ENCODE measurements at regions not wholly inside any gene's neighbourhood (a gene's known extent, or its start where the extent isn't known, plus 50 kb on each side); places are given as distances from the start of the nearest gene placed in this dataset.

GRCh38 chr4:144283526-144283925 is 143.0 kb upstream of the GYPA start:
- Histone ChIP-seq H3K4me1 (ENCODE audit: low read depth) (no peaks in the 10 kb centered on the region), H3K9me3 (no peaks in the 10 kb centered on the region), H3K36me3 (ENCODE audit: low read depth) (no peaks in the 10 kb centered on the region), H3K4me3 (no peak overlapping the region)
- no peak for DNase-seq
- intact Hi-C loops (cut with DNase I, micrococcal nuclease), result no loop called here
- ATAC-seq, result no peak
- no peak for TF ChIP-seq CTCF (IDR thresholded peaks at IDR 0.05)

GRCh38 chr4:144284026-144284425 is 143.5 kb upstream of the GYPA start:
- Histone ChIP-seq H3K4me3 (no peak overlapping the region), H3K36me3 (ENCODE audit: low read depth) (no peaks in the 10 kb centered on the region), H3K4me1 (ENCODE audit: low read depth) (no peaks in the 10 kb centered on the region), H3K9me3 (no peaks in the 10 kb centered on the region)
- ATAC-seq, result no peak
- TF ChIP-seq CTCF (IDR thresholded peaks at IDR 0.05), result no peak
- DNase-seq, result no peak
- intact Hi-C loops (cut with DNase I, micrococcal nuclease), result no loop called here

DNA sequence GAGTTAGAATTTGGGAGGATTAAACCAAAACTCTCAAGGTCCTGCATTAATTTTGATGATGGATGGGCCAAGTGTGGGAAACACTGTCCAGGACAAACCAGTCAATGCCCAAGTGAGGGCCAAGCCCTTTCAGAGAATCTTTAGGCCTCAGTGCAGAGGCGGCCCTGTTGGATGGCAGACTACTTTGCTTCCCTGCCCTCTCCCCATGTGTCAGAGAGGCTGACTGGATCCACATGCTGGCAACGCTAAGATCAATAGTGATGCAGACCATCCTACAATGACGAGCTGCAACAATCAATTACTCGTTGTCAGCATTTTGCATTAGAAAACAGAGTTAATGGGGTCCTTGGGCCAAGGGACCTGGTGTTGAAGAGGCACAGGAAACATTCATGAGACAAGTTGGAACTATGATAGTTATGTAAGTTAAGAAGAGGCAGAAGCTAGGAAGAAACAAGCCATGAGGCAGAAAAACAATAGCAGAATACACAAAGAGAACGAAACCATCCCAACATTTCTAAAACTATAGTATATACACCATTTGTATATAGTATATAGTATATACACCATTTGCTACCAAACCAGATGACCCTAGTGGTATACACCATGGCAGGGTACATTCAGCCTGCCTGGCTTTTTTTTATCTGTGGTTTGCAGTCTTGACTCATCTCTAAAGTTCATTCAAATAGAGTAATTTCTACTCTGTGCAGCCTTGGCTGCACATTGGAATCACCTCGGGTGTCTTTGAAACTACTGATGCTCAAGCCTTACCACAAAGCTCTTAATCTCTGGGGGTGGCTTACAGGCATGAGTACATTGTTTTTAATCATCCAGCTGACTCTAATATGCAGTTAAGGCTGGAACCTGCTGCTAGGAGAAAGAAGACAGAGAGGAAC is 147.7 kb upstream of the GYPA start:
- intact Hi-C loops (cut with DNase I, micrococcal nuclease), result no loop called here
- TF ChIP-seq CTCF (IDR thresholded peaks at IDR 0.05), result no peak
- ATAC-seq, result no peak
- DNase-seq, result no peak
- H3K4me1 ChIP-seq (ENCODE audit: low read depth), result no peaks in the 10 kb centered on the region
- H3K9me3 ChIP-seq, result no peaks in the 10 kb centered on the region
- H3K4me3 ChIP-seq, result no peak overlapping the region
- H3K36me3 ChIP-seq (ENCODE audit: low read depth), result no peaks in the 10 kb centered on the region

- Histone ChIP-seq H3K36me3 (ENCODE audit: low read depth) (no peaks in the 10 kb centered on the region), H3K9me3 (no peaks in the 10 kb centered on the region), H3K4me1 (ENCODE audit: low read depth) (no peaks in the 10 kb centered on the region), H3K4me3 (no peak overlapping the region)
- no peak for TF ChIP-seq CTCF (IDR thresholded peaks at IDR 0.05)
- ATAC-seq (no peak), DNase-seq (no peak)
- intact Hi-C loops (cut with DNase I, micrococcal nuclease), result no loop called here
Measured at GRCh38 chr4:144289667-144290428, 149.3 kb upstream of the GYPA start.

DNA sequence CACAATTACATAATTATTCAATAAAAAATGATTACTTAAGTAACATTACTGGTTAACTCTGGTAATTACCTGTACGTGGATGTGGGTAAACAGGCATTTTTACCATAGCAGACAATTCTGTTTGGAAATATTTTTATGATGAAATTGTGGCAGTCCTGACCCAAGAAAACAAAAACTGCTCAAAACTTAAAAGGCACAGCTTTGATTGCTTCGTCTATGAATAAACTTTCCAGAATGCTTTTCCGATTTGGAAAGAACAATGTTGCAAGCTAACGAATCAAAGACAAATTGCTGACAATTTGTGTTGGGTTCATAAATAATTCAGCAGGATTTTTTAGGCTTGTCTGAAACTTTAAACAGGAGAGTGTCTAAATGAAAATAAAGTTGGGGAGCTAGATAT is 150.6 kb upstream of the GYPA start:
- no peak overlapping the region for H3K4me3 ChIP-seq
- no peaks in the 10 kb centered on the region for H3K36me3 ChIP-seq (ENCODE audit: low read depth)
- ATAC-seq (no peak), DNase-seq (no peak)
- H3K4me1 ChIP-seq (ENCODE audit: low read depth), result no peaks in the 10 kb centered on the region
- intact Hi-C loops (cut with DNase I, micrococcal nuclease), result no loop called here
- no peak for TF ChIP-seq CTCF (IDR thresholded peaks at IDR 0.05)
- no peaks in the 10 kb centered on the region for H3K9me3 ChIP-seq
